Cardiac muscle cell (in vitro differentiated cells and primary cell): ENCODE measurements at regions not wholly inside any gene's neighbourhood (a gene's known extent, or its start where the extent isn't known, plus 50 kb on each side); places are given as distances from the start of the nearest gene placed in this dataset.

Experiments used
- DNase-seq, 2 donors: peaks; one replicate each; pipeline versions ENCODE4 v3.0.0 to v3.0.0-alpha.2; 2010 to 2017; ENCODE audit warnings: low read depth in 1 of 2, low spot score in 1 of 2
- H3K27ac ChIP-seq: fragments of 200-600 bp; sonication (generic); 2 replicates; pipeline ENCODE4 v1.5.1; 2016
- H3K27me3 ChIP-seq: fragments of 200-600 bp; sonication (generic); 2 replicates; pipeline ENCODE4 v1.6.0; 2016; ENCODE audit warnings: control low read depth
- H3K36me3 ChIP-seq: fragments of 200-600 bp; sonication (generic); 2 replicates; pipeline ENCODE4 v1.5.1; 2016; ENCODE audit warnings: control low read depth
- H3K4me1 ChIP-seq: fragments of 200-600 bp; sonication (generic); 2 replicates; pipeline ENCODE4 v1.8.1; 2017; ENCODE audit warnings: low read depth, mild to moderate bottlenecking, mixed run types
- H3K4me3 ChIP-seq: fragments of 200-600 bp; sonication (generic); 2 replicates; pipeline ENCODE4 v1.5.1; 2016; ENCODE audit warnings: mild to moderate bottlenecking
- H3K9me3 ChIP-seq: fragments of 200-600 bp; sonication (generic); 2 replicates; pipeline ENCODE4 v1.5.1; 2017; ENCODE audit warnings: low read depth, mild to moderate bottlenecking, control low read depth
- TF ChIP-seq, protein P1 (sequence below): IDR thresholded peaks from 2 replicates; pipeline ENCODE4 v1.5.1; 2012; ENCODE audit warnings: low read depth, mild to moderate bottlenecking, low read length

- Histone ChIP-seq H3K27ac (no peak overlapping the region), H3K9me3 (no peaks in the 10 kb centered on the region), H3K4me1 (no peaks in the 10 kb centered on the region), H3K36me3 (no peaks in the 10 kb centered on the region), H3K27me3 (no peaks in the 10 kb centered on the region), H3K4me3 (no peak overlapping the region)
- TF ChIP-seq, protein P1, sequence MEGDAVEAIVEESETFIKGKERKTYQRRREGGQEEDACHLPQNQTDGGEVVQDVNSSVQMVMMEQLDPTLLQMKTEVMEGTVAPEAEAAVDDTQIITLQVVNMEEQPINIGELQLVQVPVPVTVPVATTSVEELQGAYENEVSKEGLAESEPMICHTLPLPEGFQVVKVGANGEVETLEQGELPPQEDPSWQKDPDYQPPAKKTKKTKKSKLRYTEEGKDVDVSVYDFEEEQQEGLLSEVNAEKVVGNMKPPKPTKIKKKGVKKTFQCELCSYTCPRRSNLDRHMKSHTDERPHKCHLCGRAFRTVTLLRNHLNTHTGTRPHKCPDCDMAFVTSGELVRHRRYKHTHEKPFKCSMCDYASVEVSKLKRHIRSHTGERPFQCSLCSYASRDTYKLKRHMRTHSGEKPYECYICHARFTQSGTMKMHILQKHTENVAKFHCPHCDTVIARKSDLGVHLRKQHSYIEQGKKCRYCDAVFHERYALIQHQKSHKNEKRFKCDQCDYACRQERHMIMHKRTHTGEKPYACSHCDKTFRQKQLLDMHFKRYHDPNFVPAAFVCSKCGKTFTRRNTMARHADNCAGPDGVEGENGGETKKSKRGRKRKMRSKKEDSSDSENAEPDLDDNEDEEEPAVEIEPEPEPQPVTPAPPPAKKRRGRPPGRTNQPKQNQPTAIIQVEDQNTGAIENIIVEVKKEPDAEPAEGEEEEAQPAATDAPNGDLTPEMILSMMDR = no peak
- no peak for DNase-seq
These were observed 382.1 kb upstream of the CDH18 start for GRCh38 chr5:20370061-20370460.

DNA sequence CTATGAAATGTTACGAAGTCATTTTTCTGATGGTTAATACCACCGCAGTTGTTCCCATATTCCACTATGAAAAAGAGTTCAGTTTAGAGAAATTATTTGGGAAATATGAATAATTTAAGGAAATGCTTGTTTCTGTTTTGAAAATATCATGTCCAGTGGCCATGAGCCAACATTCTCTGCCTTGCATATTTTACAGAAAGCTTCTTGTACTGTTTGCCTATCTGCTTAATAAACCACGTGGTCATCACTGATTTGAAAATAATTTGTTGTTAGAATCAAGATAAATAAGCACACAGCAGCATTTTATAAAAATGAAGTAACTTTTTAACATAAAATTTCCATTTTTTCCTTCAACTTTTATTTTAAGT, 381.5 kb upstream of the CDH18 start:
- no peaks in the 10 kb centered on the region for H3K27me3 ChIP-seq
- no peak for DNase-seq
- no peaks in the 10 kb centered on the region for H3K36me3 ChIP-seq
- H3K4me1 ChIP-seq = no peaks in the 10 kb centered on the region
- H3K27ac ChIP-seq = no peak overlapping the region
- no peak overlapping the region for H3K4me3 ChIP-seq
- H3K9me3 ChIP-seq = no peaks in the 10 kb centered on the region
- TF ChIP-seq, protein P1 = no peak

DNA sequence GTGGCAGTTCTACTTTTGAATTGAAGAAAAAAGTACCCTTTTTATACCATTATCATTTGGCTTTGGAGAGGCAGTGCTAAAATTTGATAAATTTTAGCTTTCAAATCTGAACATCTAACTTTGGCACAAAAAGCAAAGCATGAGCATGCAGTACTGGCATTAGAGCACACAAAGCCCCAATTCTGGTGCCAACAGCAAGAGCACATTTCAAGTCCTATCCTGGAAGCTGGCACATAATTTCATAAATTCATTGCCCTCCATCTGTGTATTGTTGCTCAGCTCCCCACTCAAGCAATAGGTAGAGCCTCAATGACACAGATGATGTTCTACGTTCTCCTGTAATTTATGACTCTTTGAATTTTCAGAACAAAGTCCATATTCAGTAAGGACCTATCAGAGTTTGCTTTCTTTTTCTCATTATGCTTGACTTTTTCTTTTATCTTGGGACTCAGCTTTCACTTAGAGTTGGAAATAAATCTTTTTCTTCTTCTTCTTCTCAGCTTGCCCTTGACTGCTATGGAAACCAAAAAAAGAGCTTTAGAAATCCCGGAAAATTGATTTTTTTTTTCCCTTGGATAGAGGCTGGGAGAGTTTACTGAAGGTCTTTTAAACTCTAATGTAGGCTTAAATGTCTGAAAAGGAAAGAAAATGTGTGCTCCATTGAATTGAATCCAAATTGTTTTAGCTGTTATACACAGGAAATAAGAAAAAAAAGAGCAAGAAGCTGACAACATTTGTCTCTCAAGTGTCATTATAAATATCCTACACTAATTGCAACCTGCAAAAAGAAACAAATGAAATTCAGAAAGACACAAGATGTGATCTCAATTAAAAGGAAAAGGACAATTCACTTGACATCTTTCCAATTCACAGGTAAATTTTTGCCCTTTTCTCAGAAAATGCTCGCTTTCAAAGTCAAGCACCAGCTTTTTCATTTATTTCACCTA, 380.8 kb upstream of the CDH18 start:
- H3K36me3 ChIP-seq = no peaks in the 10 kb centered on the region
- no peaks in the 10 kb centered on the region for H3K4me1 ChIP-seq
- no peak for DNase-seq
- H3K9me3 ChIP-seq = no peaks in the 10 kb centered on the region
- no peaks in the 10 kb centered on the region for H3K27me3 ChIP-seq
- TF ChIP-seq, protein P1 = no peak
- H3K27ac ChIP-seq = no peak overlapping the region
- H3K4me3 ChIP-seq = no peak overlapping the region

GRCh38 chr5:20367178-20367577, 379.2 kb upstream of the CDH18 start:
- no peaks in the 10 kb centered on the region for H3K9me3 ChIP-seq
- no peak overlapping the region for H3K4me3 ChIP-seq
- no peak overlapping the region for H3K27ac ChIP-seq
- TF ChIP-seq, protein P1 = no peak
- DNase-seq = no peak
- no peaks in the 10 kb centered on the region for H3K27me3 ChIP-seq
- no peaks in the 10 kb centered on the region for H3K36me3 ChIP-seq
- H3K4me1 ChIP-seq = no peaks in the 10 kb centered on the region

- no peaks in the 10 kb centered on the region for H3K36me3 ChIP-seq
- H3K4me3 ChIP-seq = no peak overlapping the region
- no peaks in the 10 kb centered on the region for H3K27me3 ChIP-seq
- no peak for DNase-seq
- H3K4me1 ChIP-seq = no peaks in the 10 kb centered on the region
- H3K27ac ChIP-seq = no peak overlapping the region
- TF ChIP-seq, protein P1 = no peak
- no peaks in the 10 kb centered on the region for H3K9me3 ChIP-seq
These were observed 372.3 kb upstream of the CDH18 start for GRCh38 chr5:20360263-20360662.
